Body of pancreas (tissue), 4 donors: ENCODE measurements at regions not wholly inside any gene's neighbourhood (a gene's known extent, or its start where the extent isn't known, plus 50 kb on each side); places are given as distances from the start of the nearest gene placed in this dataset.

Source experiments
- ATAC-seq: fragments of 150-250 bp; one replicate; pipeline ENCODE4 v1.9.1; 2016
- DNase-seq, 4 donors: peaks; one replicate each; pipeline ENCODE4 v3.0.0-alpha.2; 2019
- H3K27ac ChIP-seq, 4 donors: fragments of 200-600 bp; sonication (generic); 1 replicate in 3 of 4; 2 replicates in 1 of 4; pipeline versions ENCODE4 v1.5.1 to v1.6.1; 2016 to 2019; ENCODE audit warnings: mild to moderate bottlenecking in 1 of 4, mixed read lengths in 1 of 4, moderate library complexity in 1 of 4
- H3K27me3 ChIP-seq, 2 donors: fragments of 200-600 bp; sonication (generic); one replicate each; pipeline ENCODE4 v1.6.0; 2016; ENCODE audit warnings: mild to moderate bottlenecking in 1 of 2
- H3K36me3 ChIP-seq, 2 donors: fragments of 200-600 bp; sonication (generic); replicated peaks in 1 of 2; 2 replicates each; pipeline ENCODE4 v1.5.1; 2016; ENCODE audit warnings: low read depth in 2 of 2; ENCODE audit not compliant: insufficient read depth in 1 of 2
- H3K4me1 ChIP-seq: fragments of 200-600 bp; sonication (generic); one replicate; pipeline ENCODE4 v1.6.0; 2016
- H3K4me3 ChIP-seq, 2 donors: fragments of 200-600 bp; sonication (generic); 1 replicate in 1 of 2; 2 replicates in 1 of 2; pipeline ENCODE4 v1.5.1; 2016 to 2019
- H3K9me3 ChIP-seq, 3 donors: fragments of 200-600 bp; sonication (generic); 1 replicate in 2 of 3; 2 replicates in 1 of 3; pipeline ENCODE4 v1.5.1; 2016
- CTCF ChIP-seq, 7 experiments: fragments of 450-650 bp in 4 of 7; fragments of 200-600 bp in 3 of 7; sonication (generic) in 3 of 7; IDR thresholded peaks; one replicate each; pipeline ENCODE4 v1.5.1; 2016 to 2019; ENCODE audit warnings: antibody characterized with exemption in 7 of 7
- POLR2A ChIP-seq, 3 donors: fragments of 450-650 bp; IDR thresholded peaks; one replicate each; pipeline ENCODE4 v1.6.1; 2016; ENCODE audit warnings: antibody characterized with exemption in 3 of 3, mild to moderate bottlenecking in 2 of 3
- WGBS, 2 donors: methylation state at CpG; one replicate each; pipeline ENCODE4 v1.1.5; 2017; 5-methylcytosine and 5-hydroxymethylcytosine counted together
- intact Hi-C: fragments of 100-400 bp; cut with DNase I; formaldehyde crosslinking; loops from one replicate; pipeline ENCODE4 v1.15.1; 2023

GRCh38 chr1:219797683-219798082 lies 130.7 kb downstream of the SLC30A10 start:
- ATAC-seq (no peak), DNase-seq (no peak)
- no peaks in the 10 kb centered on the region for H3K9me3 ChIP-seq
- H3K27me3 ChIP-seq = no peaks in the 10 kb centered on the region
- 65 to 70% methylated on average over 2 of the region's 2 CpGs for WGBS, 2 donors
- no peak overlapping the region for H3K27ac ChIP-seq
- H3K4me3 ChIP-seq = no peak overlapping the region
- no peaks in the 10 kb centered on the region for H3K4me1 ChIP-seq
- no peaks in the 10 kb centered on the region for H3K36me3 ChIP-seq
- TF ChIP-seq POLR2A (IDR thresholded peaks at IDR 0.05) (no peak), CTCF (IDR thresholded peaks at IDR 0.05) (no peak)
- intact Hi-C loops = no loop called here

- Histone ChIP-seq H3K27me3 (no peaks in the 10 kb centered on the region), H3K9me3 (no peaks in the 10 kb centered on the region), H3K4me1 (no peaks in the 10 kb centered on the region), H3K27ac (no peak overlapping the region), H3K36me3 (no peaks in the 10 kb centered on the region), H3K4me3 (no peak overlapping the region)
- ATAC-seq (no peak), DNase-seq (no peak)
- TF ChIP-seq POLR2A (IDR thresholded peaks at IDR 0.05) = no peak
- TF ChIP-seq CTCF (IDR thresholded peaks at IDR 0.05) = no peak
- intact Hi-C loops = no loop called here
Measured at GRCh38 chr1:219797009-219797408, 131.3 kb downstream of the SLC30A10 start.

- no peaks in the 10 kb centered on the region for H3K4me1 ChIP-seq
- ATAC-seq = no peak
Measured at GRCh38 chr1:219795363-219795917, 132.9 kb downstream of the SLC30A10 start.

GRCh38 chr1:219794085-219794743 lies 134.1 kb downstream of the SLC30A10 start:
- H3K27me3 ChIP-seq = no peaks in the 10 kb centered on the region

More at GRCh38 chr1:219795363-219795917, 132.9 kb downstream of the SLC30A10 start:
- no peak for DNase-seq
- TF ChIP-seq CTCF (IDR thresholded peaks at IDR 0.05) (no peak), POLR2A (IDR thresholded peaks at IDR 0.05) (no peak)
- Histone ChIP-seq H3K36me3 (no peaks in the 10 kb centered on the region), H3K9me3 (no peaks in the 10 kb centered on the region), H3K27me3 (no peaks in the 10 kb centered on the region), H3K27ac (no peak overlapping the region), H3K4me3 (no peak overlapping the region)
- intact Hi-C loops = no loop called here
- 34 to 43% methylated on average over 9 of the region's 9 CpGs for WGBS, 2 donors

More at GRCh38 chr1:219794085-219794743, 134.1 kb downstream of the SLC30A10 start:
- TF ChIP-seq POLR2A (IDR thresholded peaks at IDR 0.05) (no peak), CTCF (IDR thresholded peaks at IDR 0.05) (no peak)
- Histone ChIP-seq H3K9me3 (no peaks in the 10 kb centered on the region), H3K36me3 (no peaks in the 10 kb centered on the region), H3K4me3 (no peak overlapping the region), H3K4me1 (no peaks in the 10 kb centered on the region), H3K27ac (no peak overlapping the region)
- ATAC-seq (no peak), DNase-seq (no peak)
- WGBS, 2 donors = 62 to 66% methylated on average over 8 of the region's 8 CpGs
- intact Hi-C loops = no loop called here
